ENCODE measurements at regions not wholly inside any gene's neighbourhood (a gene's known extent, or its start where the extent isn't known, plus 50 kb on each side); places are given as distances from the start of the nearest gene placed in this dataset.

GRCh38 chr13:85368686-85369085 lies 430.5 kb downstream of the SLITRK6 start:
- intact Hi-C loops (cut with micrococcal nuclease; ENCODE audit: unreplicated experiment): no loop called here
- no peak overlapping the region for H3K4me3 Mint-ChIP-seq (ENCODE audit: unreplicated experiment)

GRCh38 chr13:85367887-85368286 lies 431.3 kb downstream of the SLITRK6 start:
- TF ChIP-seq CTCF (IDR thresholded peaks at IDR 0.05; ENCODE audit: insufficient read depth in 1 of 2, low read depth in 1 of 2, low read length in 1 of 2, severe bottlenecking in 1 of 2, unreplicated experiment in 1 of 2): no peak
- no peak overlapping the region for H3K4me3 Mint-ChIP-seq (ENCODE audit: unreplicated experiment)
- CTCF ChIA-PET: no interaction called here
- H3K27me3 Mint-ChIP-seq (ENCODE audit: insufficient read depth, unreplicated experiment): no peaks in the 10 kb centered on the region
- H3K4me1 ChIP-seq: peaks cover 17% of the 10 kb centered on the region
- BruUV-seq (replicated peaks): no TSS peak
- H3K4me1 Mint-ChIP-seq (ENCODE audit: low read depth, unreplicated experiment): peaks cover 5% of the 10 kb centered on the region
- H3K36me3 ChIP-seq (ENCODE audit: control insufficient read depth, insufficient read depth, low read length): no peaks in the 10 kb centered on the region
- H3K27ac Mint-ChIP-seq (ENCODE audit: unreplicated experiment): no peak overlapping the region
- no peaks in the 10 kb centered on the region for H3K9me3 ChIP-seq
- no peaks in the 10 kb centered on the region for H3K27me3 ChIP-seq (replicated peaks; ENCODE audit: control insufficient read depth, insufficient read depth, low read length)
- no peaks in the 10 kb centered on the region for H3K36me3 Mint-ChIP-seq (ENCODE audit: insufficient read depth, unreplicated experiment)
- H3K4me3 ChIP-seq (ENCODE audit: low read depth, low read length): no peak overlapping the region
- no peaks in the 10 kb centered on the region for H3K9me3 Mint-ChIP-seq (ENCODE audit: unreplicated experiment)
- POLR2A ChIA-PET: no interaction called here
- no peak for DNase-seq
- intact Hi-C loops (cut with micrococcal nuclease; ENCODE audit: unreplicated experiment): no loop called here

More at GRCh38 chr13:85368686-85369085, 430.5 kb downstream of the SLITRK6 start:
- no TSS peak for BruUV-seq (replicated peaks)
- no peaks in the 10 kb centered on the region for H3K9me3 ChIP-seq
- peaks cover 24% of the 10 kb centered on the region for H3K4me1 ChIP-seq
- no peak overlapping the region for H3K4me3 ChIP-seq (ENCODE audit: low read depth, low read length)
- TF ChIP-seq CTCF (IDR thresholded peaks at IDR 0.05; ENCODE audit: insufficient read depth in 1 of 2, low read depth in 1 of 2, low read length in 1 of 2, severe bottlenecking in 1 of 2, unreplicated experiment in 1 of 2): no peak
- POLR2A ChIA-PET: no interaction called here
- DNase-seq: no peak
- CTCF ChIA-PET: no interaction called here
- Mint-ChIP-seq H3K27ac (ENCODE audit: unreplicated experiment) (no peak overlapping the region), H3K4me1 (ENCODE audit: low read depth, unreplicated experiment) (peaks cover 12% of the 10 kb centered on the region), H3K36me3 (ENCODE audit: insufficient read depth, unreplicated experiment) (no peaks in the 10 kb centered on the region), H3K27me3 (ENCODE audit: insufficient read depth, unreplicated experiment) (no peaks in the 10 kb centered on the region), H3K9me3 (ENCODE audit: unreplicated experiment) (no peaks in the 10 kb centered on the region)
- no peaks in the 10 kb centered on the region for H3K36me3 ChIP-seq (ENCODE audit: control insufficient read depth, insufficient read depth, low read length)
- no peaks in the 10 kb centered on the region for H3K27me3 ChIP-seq (replicated peaks; ENCODE audit: control insufficient read depth, insufficient read depth, low read length)

- no peaks in the 10 kb centered on the region for H3K27me3 Mint-ChIP-seq (ENCODE audit: insufficient read depth, unreplicated experiment)
- no peaks in the 10 kb centered on the region for H3K9me3 ChIP-seq
- H3K36me3 Mint-ChIP-seq (ENCODE audit: insufficient read depth, unreplicated experiment): no peaks in the 10 kb centered on the region
- DNase-seq: no peak
- H3K27ac Mint-ChIP-seq (ENCODE audit: unreplicated experiment): no peak overlapping the region
- H3K27me3 ChIP-seq (replicated peaks; ENCODE audit: control insufficient read depth, insufficient read depth, low read length): no peaks in the 10 kb centered on the region
- intact Hi-C loops (cut with micrococcal nuclease; ENCODE audit: unreplicated experiment): no loop called here
- H3K4me3 Mint-ChIP-seq (ENCODE audit: unreplicated experiment): no peak overlapping the region
- H3K4me1 Mint-ChIP-seq (ENCODE audit: low read depth, unreplicated experiment): no peaks in the 10 kb centered on the region
- peaks cover 14% of the 10 kb centered on the region for H3K4me1 ChIP-seq
- no peaks in the 10 kb centered on the region for H3K9me3 Mint-ChIP-seq (ENCODE audit: unreplicated experiment)
- POLR2A ChIA-PET: no interaction called here
- CTCF ChIA-PET: no interaction called here
- BruUV-seq (replicated peaks): no TSS peak
- TF ChIP-seq CTCF (IDR thresholded peaks at IDR 0.05; ENCODE audit: insufficient read depth in 1 of 2, low read depth in 1 of 2, low read length in 1 of 2, severe bottlenecking in 1 of 2, unreplicated experiment in 1 of 2): no peak
- no peak overlapping the region for H3K4me3 ChIP-seq (ENCODE audit: low read depth, low read length)
- H3K36me3 ChIP-seq (ENCODE audit: control insufficient read depth, insufficient read depth, low read length): no peaks in the 10 kb centered on the region
These were observed 432.3 kb downstream of the SLITRK6 start for GRCh38 chr13:85366759-85367417.

Measured in Caco-2 (cell line).